Esophagus muscularis mucosa (tissue), 4 donors: ENCODE measurements at regions not wholly inside any gene's neighbourhood (a gene's known extent, or its start where the extent isn't known, plus 50 kb on each side); places are given as distances from the start of the nearest gene placed in this dataset.

ENCODE experiments used
- EP300 ChIP-seq: sonication (generic); formaldehyde crosslinking; IDR thresholded peaks from one replicate; pipeline ENCODE4 v1.6.1; 2017; ENCODE audit warnings: antibody characterized with exemption
- POLR2A ChIP-seq: fragments of 450-650 bp; IDR thresholded peaks from one replicate; pipeline ENCODE4 v1.6.1; 2017; ENCODE audit warnings: antibody characterized with exemption, moderate library complexity, mild to moderate bottlenecking, low read depth
- TF ChIP-seq, protein P1 (sequence below), 3 experiments: fragments of 200-600 bp in 2 of 3; fragments of 450-650 bp in 1 of 3; sonication (generic) in 2 of 3; IDR thresholded peaks; one replicate each; pipeline ENCODE4 v1.5.1; 2017 to 2019; ENCODE audit warnings: antibody characterized with exemption in 3 of 3, mild to moderate bottlenecking in 2 of 3, moderate library complexity in 1 of 3

- TF ChIP-seq, protein P1, sequence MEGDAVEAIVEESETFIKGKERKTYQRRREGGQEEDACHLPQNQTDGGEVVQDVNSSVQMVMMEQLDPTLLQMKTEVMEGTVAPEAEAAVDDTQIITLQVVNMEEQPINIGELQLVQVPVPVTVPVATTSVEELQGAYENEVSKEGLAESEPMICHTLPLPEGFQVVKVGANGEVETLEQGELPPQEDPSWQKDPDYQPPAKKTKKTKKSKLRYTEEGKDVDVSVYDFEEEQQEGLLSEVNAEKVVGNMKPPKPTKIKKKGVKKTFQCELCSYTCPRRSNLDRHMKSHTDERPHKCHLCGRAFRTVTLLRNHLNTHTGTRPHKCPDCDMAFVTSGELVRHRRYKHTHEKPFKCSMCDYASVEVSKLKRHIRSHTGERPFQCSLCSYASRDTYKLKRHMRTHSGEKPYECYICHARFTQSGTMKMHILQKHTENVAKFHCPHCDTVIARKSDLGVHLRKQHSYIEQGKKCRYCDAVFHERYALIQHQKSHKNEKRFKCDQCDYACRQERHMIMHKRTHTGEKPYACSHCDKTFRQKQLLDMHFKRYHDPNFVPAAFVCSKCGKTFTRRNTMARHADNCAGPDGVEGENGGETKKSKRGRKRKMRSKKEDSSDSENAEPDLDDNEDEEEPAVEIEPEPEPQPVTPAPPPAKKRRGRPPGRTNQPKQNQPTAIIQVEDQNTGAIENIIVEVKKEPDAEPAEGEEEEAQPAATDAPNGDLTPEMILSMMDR (IDR thresholded peaks at IDR 0.05), result no peak
- no peak for TF ChIP-seq EP300
- TF ChIP-seq POLR2A, result no peak
These were observed 167.9 kb upstream of the CITED2 start for GRCh38 chr6:139542351-139542750.
